ENCODE measurements at regions not wholly inside any gene's neighbourhood (a gene's known extent, or its start where the extent isn't known, plus 50 kb on each side); places are given as distances from the start of the nearest gene placed in this dataset.

GRCh38 chr12:5195244-5195643 lies 151.6 kb downstream of the KCNA5 start:
- TF ChIP-seq POLR2AphosphoS5 (IDR thresholded peaks at IDR 0.05; ENCODE audit: insufficient read depth in 1 of 2, low read depth in 1 of 2): no peak
- TF ChIP-seq, protein P1, sequence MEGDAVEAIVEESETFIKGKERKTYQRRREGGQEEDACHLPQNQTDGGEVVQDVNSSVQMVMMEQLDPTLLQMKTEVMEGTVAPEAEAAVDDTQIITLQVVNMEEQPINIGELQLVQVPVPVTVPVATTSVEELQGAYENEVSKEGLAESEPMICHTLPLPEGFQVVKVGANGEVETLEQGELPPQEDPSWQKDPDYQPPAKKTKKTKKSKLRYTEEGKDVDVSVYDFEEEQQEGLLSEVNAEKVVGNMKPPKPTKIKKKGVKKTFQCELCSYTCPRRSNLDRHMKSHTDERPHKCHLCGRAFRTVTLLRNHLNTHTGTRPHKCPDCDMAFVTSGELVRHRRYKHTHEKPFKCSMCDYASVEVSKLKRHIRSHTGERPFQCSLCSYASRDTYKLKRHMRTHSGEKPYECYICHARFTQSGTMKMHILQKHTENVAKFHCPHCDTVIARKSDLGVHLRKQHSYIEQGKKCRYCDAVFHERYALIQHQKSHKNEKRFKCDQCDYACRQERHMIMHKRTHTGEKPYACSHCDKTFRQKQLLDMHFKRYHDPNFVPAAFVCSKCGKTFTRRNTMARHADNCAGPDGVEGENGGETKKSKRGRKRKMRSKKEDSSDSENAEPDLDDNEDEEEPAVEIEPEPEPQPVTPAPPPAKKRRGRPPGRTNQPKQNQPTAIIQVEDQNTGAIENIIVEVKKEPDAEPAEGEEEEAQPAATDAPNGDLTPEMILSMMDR (IDR thresholded peaks at IDR 0.05): no peak
